ENCODE measurements at regions not wholly inside any gene's neighbourhood (a gene's known extent, or its start where the extent isn't known, plus 50 kb on each side); places are given as distances from the start of the nearest gene placed in this dataset.
"Not testable (repeated sequence)": the region's sequence is repeated elsewhere in the genome, so short reads cannot be mapped to it uniquely, and the experiment has no call there.

DNA sequence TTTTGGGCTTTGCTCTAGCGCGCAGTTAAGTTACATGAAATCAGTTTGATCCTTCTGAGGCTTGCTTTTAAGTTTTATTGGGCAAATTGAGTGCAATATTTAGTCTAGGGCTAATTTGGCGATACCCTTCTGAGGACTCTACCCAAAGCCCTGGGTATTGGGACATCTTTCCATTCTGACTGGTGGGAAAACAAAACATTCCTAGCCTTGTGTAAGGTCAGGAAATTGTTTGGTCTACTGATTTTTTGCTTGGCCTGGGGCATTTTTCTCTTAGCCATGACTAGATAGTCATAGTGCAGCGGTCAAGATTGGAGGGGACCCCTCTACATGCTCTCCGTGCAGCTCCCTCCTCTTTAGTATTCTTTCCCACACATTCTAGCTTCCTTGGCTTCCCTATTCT, 189.6 kb upstream of the PTGFR start:
- DNase-seq = no peak

DNA sequence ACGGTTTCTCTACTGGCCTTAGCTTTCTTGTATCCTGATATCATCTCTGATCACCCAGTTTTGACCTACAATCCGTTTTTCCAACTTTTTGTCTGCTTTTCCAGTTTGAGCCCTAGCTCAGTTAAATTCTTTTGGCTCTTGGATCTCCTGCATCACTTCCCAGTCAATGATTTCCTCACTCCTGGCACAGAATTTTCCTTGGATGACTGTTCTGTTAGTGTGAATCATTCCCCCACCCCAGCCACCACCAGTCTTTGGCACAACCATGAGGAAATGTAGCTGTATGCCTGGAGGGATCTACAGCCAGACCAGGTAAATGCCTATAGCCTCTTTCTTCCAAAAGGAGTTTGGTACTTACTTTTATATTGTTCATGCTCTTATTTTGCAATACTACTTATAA, 187.2 kb upstream of the PTGFR start:
- no peak for DNase-seq

DNA sequence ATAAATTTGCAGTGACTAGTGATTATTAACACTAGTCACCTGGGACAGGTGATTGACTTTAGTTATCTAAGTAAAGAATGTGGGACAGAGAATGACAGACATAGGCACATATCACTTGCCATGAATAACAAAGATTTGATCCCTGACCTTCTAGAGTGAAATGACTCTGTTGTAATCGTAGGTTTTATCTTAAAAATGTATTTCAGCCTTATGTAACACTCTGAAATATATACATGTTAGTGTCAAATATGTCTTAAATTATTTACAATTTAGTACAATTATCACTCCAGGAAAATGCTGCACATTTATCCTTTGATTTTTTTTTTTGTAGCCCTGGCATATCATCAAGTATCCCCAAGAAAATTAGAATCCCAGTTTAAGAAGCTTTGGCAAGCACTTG, 186.4 kb upstream of the PTGFR start:
- no peak for DNase-seq

DNA sequence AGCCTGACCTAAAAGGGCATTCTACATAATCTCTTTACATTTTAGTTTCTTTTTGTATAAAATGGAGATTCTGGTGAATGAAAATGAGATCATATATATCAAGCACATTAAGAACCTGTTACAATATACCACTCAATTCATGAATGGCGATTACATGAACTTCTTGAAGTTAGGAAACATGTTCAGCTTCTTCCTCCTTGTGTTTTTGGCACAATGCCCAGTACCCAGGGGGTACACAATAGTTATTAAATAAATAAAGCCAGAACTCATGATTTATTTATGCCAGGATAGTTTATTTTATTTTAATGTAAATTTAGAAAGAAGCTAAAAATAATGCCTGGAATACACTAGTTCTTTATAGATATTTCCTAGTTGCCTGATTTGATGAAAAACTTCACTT, 186.0 kb upstream of the PTGFR start:
- no peak for DNase-seq

DNA sequence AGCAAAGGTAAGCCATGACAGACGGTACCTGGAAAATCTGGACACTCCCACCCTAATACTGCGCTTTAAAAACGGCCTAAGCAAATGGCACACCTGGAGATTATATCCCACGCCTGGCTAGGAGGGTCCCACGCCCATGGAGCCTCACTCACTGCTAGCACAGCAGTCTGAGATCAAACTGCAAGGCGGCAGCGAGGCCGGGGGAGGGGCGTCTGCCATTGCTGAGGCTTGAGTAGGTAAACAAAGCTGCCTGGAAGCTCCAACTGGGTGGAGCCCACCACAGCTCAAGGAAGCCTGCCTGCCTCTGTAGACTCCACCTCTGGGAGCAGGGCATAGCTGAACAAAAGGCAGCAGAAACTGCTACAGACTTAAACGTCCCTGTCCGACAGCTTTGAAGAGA, 180.5 kb upstream of the PTGFR start:
- not testable (repeated sequence) for DNase-seq

DNA sequence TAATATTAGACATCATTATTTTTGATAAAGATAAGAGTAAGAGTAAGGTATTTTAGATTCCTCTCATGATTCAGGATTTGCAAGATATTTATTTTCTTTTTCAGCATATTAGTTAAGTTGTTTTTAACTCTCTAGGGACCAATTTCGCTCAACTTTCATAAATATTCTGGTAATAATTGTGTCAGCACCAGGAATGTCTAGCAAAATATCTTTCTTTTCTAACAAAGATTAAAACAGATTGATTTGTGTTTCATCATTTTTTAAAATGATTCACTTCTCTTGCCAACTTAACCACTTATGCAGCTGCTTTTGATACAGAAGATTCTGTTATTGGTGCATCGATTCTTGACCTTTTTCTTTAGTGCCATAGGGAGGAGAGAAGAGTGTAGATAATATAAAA, 172.8 kb upstream of the PTGFR start:
- no peak for DNase-seq

DNA sequence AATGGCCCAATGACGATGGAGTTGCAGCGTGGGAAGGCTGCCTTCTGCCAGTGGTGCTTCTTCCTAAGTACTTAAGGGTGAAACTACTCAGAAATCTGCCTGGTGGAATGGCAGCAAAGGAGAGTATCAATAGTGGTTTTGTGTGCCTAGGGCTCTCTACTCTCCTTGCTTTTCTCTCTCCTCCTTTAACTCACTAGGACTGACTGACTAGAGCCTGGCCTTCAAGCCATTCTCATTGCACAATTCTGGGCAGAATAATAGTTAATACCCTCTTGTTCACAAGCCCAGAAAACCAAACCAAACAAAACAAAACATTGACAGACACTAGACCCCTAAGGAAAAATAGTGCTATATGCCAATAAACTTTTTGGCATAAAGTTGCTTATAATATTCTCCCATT, 171.2 kb upstream of the PTGFR start:
- no peak for DNase-seq

DNA sequence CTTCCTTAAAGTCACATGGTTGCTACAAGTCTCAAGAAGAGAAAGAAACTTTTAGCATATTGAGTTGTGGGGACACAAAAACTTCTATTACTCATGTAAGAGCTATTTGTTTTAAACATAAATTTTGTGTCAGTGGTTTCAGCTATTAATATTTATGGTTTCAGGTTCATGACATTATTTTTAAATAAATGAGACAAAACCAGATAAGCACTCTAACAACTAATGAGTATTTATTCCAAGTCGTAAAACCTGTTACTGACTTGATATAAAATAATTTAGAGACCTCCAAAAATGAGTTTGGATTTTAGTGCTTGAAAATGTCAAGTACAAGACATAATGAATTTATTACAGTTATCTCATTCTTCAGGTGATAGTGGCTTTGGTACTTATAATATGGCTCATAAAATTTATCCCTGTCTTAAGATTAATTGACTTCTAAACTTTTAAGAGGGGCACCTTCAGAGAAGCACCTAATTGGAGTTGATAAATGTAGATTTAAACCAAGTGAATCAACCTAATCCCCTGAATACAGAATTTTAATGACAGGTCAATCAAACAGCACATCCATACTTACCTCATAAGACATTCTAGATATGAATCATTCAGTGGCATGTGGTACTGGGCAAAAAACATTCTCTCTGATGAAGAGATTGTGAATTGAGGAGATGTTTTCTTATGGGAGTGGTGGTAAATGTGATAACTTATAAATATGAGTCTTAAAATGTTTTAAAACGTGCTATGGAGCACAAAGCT, 167.7 kb upstream of the PTGFR start:
- DNase-seq = no peak

DNA sequence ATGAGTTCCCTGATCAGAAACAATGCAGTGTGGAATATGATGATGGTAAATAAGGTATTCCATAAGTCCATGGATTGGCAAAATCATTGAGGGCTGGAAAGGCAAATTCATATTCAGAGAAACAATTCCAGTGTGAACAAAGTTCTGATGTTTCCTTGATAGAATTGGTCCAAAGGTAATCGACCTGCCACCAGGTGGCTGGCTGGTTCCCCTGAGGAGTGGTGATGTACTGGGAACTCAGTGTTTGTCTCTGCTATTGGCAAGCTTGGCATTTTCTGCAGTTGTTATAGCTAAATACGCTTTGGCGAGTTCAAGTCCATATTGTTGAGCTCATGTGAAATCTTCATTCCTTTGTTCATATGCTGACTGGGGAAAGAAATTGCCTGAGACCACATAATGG, 165.5 kb upstream of the PTGFR start:
- DNase-seq = no peak

DNA sequence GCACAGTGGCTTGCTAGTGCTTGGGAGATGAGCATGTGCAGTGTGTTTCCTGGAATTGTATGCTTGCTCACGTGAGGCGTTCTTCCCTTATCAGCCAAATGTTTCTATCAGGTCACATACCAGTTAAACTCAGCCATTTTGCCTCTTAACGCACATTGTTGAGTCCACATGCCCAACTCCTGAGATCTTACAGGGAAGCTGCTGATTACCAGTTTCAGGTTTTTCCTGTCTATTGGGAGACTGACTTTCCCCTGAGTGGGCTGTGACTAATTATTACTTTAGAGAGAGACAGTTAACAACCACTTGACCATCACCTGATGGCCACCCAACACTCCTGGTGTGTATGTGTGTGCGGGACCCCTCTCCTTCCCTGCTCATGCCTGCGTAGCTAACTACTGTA, 161.3 kb upstream of the PTGFR start:
- no peak for DNase-seq

DNA sequence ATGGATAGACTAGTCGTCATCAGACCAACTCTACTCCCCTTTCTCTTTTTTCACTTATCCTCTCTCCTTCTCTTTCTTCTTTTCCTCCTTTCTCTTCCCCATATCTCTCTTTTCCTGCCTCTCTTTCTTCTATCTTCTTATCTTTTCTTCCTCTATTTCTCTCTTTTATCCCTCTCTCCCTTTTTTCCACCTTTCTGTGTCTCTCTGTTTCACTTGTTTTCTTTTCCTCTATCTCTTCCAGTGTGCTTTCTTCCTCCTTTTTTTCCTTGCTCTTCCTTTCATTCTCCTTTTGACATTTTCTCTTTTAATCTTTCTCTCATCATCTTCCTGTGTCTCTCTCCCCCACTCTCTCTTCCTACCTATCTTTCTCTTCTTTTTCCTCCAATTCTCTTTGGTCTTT, 159.0 kb upstream of the PTGFR start:
- no peak for DNase-seq

DNA sequence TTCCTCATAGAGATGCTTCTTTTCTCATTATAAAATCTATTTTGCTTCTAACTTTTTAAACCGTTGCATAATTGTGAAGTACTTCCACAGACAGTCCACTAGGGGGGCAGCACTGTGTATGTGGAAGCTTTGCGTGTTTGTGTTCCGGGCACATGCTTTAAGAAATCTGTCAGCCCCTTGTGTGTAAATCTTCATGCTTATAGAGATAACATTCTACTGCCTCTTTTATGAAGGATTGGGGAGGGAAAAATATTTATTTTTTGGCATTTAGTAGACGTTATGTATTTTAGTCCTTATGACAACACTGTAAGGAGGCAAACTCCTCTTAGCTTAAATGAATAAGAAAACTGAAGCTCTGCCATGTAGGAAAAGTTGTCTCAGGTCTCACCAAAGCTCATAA, 157.3 kb upstream of the PTGFR start:
- DNase-seq = no peak

DNA sequence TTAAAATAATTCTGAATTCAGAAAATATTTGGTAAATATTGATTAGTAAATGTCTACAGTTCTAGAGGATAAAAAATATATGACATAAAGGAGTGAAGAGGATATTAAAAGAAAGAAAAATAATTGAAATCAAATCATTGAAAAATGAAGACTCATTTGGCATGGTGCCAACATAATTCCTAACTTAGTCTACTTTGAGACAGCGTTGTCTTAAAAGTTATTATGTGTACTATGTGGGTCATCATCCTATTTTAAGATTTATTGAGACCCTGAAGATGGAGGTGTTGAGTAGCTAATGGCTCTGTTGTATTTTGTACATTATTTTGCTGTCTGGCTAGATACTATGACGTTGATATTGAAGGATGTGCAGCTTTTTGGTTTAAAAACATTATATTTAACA, 156.7 kb upstream of the PTGFR start:
- DNase-seq = no peak

DNA sequence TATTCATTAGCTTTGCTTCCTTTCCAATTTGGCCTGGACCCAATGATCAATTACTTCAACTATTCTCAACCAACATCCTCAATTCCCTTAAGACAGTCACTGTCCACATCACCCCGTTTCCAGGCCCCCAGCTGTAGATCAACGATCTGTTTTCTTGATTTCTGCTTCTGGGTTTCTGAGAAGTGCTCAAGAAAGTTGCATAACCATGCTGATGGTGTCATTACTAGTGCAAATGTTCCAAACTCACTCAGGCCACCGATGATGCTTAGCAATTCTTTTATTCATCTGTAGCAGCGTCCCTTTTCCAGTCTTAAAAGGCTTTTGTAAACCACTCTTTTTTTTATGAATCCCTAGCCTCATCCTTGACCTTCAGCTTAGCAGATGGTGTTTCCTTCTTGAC, 155.8 kb upstream of the PTGFR start:
- no peak for DNase-seq

DNA sequence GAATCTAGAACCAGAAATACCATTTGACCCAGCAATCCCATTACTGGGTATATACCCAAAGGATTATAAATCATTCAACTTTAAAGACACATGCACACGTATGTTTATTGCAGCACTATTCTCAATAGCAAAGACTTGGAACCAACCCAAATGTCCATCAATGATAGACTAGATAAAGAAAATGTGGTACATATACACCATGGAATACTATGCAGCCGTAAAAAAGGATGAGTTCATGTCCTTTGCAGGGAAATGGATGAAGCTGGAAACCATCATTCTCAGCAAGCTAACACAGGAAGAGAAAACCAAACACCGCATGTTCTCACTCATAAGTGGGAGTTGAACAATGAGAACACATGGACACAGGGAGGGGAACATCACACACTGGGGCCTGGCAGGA, 154.0 kb upstream of the PTGFR start:
- not testable (repeated sequence) for DNase-seq

DNA sequence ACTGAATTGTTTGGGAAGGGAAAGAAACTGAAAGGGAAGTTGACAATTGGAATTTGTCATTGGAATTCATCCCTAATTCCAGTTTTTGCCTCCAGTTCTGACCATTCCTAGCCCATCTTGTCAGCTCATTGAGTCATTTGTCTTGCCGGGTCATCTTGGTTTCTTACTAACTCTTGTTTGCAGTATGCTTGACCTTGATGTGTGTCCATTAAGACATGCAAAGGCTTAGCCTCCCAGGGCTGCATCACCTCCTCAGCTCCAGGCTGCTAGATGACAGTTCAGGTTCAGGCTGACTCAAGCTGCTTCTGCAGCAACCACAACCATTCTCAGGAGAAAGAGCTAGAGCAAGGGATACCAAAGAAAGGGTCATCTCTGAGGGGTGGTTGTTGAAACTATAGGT, 151.3 kb upstream of the PTGFR start:
- DNase-seq = no peak

DNA sequence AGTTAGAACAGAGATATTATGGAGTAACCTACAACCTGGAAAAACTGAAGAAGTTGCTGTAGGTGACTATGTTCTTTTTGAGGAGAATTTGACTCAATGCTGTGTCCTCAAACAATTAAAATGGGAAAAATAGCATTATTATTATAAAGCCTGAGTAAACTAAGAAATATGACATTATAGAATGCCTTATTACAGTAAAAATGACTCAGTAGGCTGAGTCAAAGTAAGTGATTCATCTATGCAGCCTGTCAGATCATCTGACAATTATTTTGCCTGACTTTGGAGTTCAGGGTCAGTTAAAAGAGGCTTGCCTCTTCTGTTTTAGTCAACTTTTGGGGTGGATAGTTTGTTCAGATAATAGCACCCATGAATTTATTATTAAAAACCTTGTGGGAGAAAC, 150.8 kb upstream of the PTGFR start:
- no peak for DNase-seq

DNA sequence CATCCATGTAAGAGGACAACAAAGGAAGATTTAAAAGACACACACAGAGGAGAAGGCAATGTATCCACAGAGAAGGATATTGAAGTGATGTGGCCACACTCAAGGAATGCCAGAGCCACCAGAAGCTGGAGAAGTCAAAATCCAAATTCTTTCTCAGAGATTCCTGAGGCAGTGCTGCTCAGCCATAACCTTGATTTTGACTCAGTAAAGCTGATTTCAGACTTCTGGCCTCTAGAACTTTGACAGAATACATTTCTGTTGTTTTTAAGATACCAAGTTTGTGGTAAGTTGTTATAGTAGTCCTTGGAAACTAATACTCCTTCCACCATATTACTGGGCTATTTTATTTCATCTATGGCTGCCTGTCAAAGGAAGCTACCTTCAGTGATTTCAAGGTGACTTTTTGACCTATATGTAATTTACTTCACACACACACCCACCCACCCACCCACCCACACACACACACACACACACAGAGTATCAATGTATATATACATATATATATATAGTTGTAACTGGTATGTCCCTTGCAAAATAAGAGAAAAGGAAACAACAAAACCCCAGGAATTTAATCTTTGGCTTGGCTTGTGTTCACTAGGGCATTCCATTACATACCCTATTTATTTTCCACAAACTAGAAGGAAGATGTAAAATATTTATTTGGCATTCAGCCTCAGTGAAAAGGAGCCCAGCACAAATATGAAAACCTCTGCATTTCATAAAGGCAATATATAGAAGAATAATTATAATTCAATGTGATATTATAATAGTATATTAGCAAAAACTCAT, 142.1 kb upstream of the PTGFR start:
- DNase-seq = no peak

DNA sequence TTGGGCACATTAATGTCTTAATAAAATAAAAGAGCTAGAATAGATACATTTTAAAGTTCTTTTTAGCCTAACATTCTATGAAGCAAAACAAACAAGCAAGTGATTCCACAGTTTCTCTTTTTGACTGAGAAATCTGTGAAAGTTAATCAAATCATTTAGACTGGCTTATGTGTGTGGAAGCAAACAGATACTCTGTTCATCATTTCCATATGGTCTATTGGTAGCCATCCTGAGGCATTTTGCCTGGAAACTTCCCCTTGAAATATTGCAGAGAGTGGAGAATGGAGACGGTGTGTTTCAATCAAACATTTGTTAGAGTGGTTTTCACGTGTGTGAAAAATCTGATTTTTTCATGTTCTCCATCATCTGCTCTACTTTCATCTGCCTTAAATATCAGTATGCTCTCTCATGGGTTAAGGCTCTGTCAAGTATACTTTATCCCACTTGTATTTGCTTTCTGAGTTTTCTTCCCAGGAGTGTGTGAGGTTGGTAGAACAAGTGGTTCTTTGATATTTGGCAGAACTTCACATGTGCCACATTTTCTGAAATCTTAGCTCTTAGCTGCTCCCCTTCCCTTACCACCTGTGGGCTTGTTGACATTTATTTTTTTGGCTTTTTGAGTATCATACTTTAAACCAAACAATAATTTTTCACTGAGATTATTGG, 139.1 kb upstream of the PTGFR start:
- no peak for DNase-seq

DNA sequence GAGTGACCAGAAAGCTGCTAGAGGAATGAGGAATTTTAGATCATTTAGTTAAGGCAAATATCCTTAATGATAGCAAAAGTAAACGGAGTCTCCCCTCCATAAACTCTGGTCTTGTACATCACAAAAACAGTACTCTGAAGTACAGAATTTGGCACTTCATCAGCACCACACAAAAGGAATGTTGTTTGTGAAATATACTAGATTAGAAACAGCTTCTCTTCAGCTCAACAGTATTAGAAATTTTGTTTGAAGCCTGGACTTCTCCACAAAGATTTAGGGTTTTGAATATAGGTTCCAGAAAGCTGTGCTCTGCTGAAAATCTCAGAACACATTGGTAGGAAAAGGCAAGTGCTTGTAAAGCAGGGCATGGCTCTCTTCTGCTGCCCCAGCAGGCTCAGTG, 135.1 kb upstream of the PTGFR start:
- no peak for DNase-seq

DNA sequence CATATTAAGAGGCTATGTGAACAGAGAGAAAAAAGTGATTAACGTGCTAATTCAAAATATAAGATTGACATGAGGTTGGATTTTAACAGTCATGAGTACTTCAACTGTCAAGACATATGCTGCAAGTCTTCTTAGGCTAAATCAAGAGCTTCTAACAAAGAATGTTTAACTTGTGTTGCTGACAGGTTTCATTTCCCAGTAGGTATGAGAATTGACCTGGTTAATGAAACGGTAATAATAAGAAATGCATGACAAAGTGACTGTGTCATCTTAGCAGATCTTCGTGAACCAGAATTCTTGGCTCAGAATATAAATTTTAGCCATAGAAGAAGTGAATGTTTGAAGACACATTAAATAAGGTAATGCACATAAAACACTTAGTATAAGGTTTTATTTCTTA, 132.6 kb upstream of the PTGFR start:
- DNase-seq = no peak

DNA sequence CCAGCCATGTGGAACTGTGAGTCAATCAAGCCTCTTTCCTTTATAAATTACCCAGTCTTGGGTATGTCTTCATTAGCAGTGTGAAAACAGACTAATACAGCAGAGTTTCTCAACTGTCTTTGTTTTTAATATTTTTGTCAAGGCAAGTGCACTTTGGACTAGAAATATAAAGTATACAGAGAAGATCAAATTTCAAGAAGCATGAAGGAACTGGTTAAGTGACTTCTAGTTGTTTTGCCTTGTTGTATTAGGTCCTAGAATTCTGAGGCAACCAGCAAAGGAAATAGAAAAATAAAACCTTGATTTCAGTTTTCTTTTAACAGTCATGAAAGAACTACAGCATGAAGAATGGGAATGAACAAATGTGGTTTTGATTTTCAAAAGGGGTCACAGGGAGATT, 131.1 kb upstream of the PTGFR start:
- DNase-seq = no peak

DNA sequence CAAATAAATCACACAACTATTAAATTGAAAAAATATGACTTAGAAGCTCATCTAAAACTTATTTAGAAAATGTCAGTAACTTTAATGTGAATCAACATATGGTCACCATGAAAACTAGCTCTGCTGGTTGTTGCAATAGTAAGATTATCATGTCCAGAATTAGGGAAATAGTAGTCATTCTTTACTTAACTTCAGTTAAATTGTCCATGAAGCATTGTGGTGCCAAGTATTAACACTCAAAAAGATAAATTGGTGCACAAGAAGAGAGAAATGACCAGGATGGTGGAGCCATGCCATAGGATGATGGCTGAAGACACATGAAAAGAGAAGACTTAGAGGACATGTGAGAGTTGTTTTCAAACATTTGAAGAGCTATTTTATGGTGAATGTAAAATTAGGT, 130.2 kb upstream of the PTGFR start:
- no peak for DNase-seq

DNA sequence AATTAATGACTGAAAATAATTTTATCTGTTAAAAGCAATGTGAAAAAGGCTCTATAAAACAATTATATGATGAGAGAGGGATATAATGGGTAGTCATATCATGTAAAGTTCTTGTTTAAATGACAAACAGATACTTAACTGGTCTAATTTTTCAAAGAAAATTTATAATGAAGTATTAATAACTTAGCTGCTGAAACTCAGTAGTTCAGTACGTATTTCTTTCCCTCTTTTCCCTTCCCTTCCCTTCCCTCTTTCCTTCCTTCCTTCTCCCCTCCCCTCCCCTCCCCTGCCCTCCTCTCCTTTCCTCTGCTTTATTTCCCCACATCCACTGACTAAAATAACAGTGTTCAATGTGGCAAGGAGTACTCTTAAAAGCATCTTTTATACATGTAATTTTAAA, 123.1 kb upstream of the PTGFR start:
- DNase-seq = no peak
